Body of pancreas (tissue), 4 donors: ENCODE measurements at regions not wholly inside any gene's neighbourhood (a gene's known extent, or its start where the extent isn't known, plus 50 kb on each side); places are given as distances from the start of the nearest gene placed in this dataset.

Experiments used
- POLR2A ChIP-seq, 3 donors: fragments of 450-650 bp; IDR thresholded peaks; one replicate each; pipeline ENCODE4 v1.6.1; 2016; ENCODE audit warnings: antibody characterized with exemption in 3 of 3, mild to moderate bottlenecking in 2 of 3
- TF ChIP-seq, protein P1 (sequence below), 7 experiments: fragments of 450-650 bp in 4 of 7; fragments of 200-600 bp in 3 of 7; sonication (generic) in 3 of 7; IDR thresholded peaks; one replicate each; pipeline ENCODE4 v1.5.1; 2016 to 2019; ENCODE audit warnings: antibody characterized with exemption in 7 of 7

DNA sequence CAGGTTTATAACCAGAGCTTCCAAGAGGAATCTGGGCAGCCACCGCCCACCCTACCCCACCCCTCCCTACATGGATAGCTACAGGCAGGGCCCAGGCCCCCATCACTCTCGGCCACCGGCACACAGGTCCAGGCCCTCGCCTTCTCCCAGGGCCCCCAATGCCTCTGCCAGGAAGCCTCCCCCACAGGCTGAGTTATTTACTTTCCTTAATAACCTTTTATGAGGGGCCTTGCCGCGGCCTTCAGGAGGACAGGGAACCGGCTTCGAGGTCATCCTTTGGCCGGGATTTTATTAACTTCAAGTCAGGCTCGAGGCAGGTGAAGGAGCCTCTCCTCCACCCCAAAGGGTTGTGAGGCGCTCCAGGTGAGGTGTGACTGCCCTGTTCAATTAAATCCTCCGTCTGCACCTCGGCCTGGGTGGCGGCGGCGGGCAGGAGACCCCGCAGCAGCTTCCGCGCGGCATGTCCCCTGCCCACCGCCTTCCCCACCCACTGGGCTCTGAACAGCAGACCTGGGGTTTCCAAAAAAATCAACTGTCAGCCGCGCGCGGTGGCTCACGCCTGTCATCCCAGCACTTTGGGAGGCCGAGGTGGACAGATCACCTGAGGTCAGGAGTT is 106.5 kb downstream of the MICALL2 start:
- TF ChIP-seq POLR2A (IDR thresholded peaks at IDR 0.05), result no peak
- TF ChIP-seq, protein P1, sequence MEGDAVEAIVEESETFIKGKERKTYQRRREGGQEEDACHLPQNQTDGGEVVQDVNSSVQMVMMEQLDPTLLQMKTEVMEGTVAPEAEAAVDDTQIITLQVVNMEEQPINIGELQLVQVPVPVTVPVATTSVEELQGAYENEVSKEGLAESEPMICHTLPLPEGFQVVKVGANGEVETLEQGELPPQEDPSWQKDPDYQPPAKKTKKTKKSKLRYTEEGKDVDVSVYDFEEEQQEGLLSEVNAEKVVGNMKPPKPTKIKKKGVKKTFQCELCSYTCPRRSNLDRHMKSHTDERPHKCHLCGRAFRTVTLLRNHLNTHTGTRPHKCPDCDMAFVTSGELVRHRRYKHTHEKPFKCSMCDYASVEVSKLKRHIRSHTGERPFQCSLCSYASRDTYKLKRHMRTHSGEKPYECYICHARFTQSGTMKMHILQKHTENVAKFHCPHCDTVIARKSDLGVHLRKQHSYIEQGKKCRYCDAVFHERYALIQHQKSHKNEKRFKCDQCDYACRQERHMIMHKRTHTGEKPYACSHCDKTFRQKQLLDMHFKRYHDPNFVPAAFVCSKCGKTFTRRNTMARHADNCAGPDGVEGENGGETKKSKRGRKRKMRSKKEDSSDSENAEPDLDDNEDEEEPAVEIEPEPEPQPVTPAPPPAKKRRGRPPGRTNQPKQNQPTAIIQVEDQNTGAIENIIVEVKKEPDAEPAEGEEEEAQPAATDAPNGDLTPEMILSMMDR (IDR thresholded peaks at IDR 0.05), result no peak
